Stimulated activated CD4-positive, alpha-beta T cell treated with anti-CD3 and anti-CD28 coated beads, Interleukin-1b, Interleukin-23, amount 100 ng/mL, for 48 hours (primary cell): ENCODE measurements at regions not wholly inside any gene's neighbourhood (a gene's known extent, or its start where the extent isn't known, plus 50 kb on each side); places are given as distances from the start of the nearest gene placed in this dataset.

Experiments
- DNase-seq: peaks from one replicate; pipeline ENCODE4 v3.0.0-alpha.2; 2020

- no peak for DNase-seq
Observed at GRCh38 chr10:62453274-62453673, 79.1 kb downstream of the ZNF365 start.

GRCh38 chr10:62454687-62455397 is 80.7 kb downstream of the ZNF365 start:
- no peak for DNase-seq

DNA sequence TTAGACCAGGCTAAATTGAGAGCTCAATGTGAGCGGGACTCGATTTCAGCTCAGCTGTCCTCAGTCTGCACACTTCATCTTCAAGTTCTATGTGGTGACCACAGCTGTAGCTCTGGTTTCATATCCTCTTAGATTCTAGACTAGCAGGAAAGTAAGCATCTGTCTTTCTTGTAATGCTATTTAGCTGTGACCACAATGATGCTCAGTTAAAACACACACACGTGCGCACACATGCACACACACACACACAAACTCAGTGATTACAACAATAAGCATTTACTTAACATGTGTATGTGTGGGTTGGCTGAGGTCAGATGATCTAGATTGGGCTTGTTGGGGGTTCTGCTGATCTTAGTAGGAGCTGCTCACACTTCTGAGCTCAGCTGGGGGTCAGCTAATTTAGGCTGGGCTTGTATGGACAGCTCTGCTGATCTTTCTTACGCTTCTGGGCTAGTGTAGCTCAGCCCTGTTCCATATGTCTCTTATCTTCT is 82.5 kb downstream of the ZNF365 start:
- DNase-seq: no peak

GRCh38 chr10:62457196-62457595 is 83.0 kb downstream of the ZNF365 start:
- no peak for DNase-seq

DNA sequence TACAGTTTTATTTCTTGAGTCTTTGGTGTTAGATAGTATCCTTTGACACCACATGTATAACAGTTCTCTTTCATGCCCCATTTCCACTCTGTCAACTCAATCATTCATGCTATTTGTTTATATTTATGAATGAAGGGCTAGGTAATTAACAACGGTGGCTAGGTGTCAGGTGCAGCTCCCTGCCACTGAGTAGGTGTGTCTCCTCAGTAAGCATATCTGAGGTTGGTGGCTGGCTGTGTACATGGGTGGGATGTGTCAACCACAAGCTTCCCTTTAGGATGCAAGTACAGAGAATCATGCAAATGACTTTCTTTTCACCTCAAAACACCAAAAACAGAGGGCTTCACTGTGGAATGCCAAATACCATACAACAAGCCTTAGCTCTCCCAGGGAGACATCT is 83.4 kb downstream of the ZNF365 start:
- no peak for DNase-seq

DNA sequence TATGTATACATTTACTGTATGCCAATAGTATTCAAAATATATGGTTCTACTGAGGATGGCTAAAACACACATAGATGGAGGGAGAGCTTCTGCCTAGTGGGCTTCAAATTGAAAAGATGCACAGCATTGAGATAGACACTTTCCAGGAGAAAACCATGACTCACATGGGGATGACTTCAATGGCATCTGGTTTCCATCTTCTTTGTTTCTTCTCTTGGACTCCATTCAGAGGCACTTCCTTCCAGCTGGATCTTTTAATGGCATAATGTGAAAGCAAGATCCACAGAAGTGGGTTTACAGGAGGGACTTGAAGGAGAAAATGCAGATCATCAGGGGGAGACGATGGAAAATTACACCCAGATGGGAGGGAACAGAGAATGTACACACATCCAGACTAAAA is 84.9 kb downstream of the ZNF365 start:
- DNase-seq: no peak

DNA sequence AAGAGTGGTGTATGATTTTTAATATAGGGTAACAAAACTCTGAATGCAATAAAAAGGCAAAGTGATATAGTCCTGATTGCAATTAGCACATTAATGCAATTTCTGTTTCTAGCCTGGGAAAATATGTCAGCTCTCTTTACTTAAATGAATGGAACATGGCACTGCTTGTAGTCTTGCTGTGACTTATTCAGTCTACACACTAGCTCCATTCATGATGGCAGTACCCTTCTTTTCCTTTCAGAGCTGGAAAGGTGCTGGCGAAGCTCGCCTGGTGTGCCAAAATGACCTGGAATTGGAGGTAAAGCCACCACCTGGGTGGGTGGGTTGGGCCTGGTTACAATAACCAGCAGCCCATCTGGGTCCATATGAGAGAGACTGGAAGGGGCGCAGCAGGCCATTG is 85.3 kb downstream of the ZNF365 start:
- DNase-seq: no peak

DNA sequence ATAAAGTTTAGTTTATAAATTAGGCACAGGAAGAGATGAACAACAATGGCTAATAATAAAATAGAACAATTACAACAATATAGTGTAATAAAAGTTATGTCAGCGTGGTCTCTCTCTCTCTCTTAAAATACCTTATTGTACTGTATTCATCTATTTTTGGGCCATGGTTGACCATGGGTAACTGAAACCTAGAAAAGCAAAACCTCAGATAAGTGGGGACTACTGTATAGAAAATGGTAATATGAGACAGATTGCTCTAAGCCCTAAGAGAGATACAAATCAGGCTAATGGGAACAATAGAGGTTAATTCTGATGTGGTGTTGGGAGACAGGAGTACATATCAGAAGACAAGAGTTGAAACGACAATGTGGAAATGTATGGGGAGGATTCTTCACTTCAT is 86.2 kb downstream of the ZNF365 start:
- DNase-seq: no peak

DNA sequence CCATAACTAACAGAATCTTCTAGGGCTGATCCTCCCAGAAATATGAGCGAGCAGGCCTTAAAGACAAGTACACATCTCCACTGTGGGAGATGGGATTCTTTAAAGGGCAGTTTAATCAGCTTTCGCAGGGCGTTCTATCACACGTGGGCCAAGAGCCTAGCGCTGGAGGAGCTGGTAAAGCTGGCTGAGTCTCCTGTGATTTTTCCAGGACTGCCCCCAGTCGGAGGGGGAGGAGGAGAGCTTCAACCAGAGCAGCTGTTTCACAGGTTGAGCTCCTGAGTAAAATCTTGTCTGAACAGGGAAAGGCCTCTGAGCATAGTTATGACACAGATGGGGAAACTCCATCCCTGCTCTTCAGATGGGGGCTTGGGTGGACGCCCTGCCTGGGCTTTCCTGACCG is 87.0 kb downstream of the ZNF365 start:
- no peak for DNase-seq

GRCh38 chr10:62462461-62462860 is 88.3 kb downstream of the ZNF365 start:
- no peak for DNase-seq

DNA sequence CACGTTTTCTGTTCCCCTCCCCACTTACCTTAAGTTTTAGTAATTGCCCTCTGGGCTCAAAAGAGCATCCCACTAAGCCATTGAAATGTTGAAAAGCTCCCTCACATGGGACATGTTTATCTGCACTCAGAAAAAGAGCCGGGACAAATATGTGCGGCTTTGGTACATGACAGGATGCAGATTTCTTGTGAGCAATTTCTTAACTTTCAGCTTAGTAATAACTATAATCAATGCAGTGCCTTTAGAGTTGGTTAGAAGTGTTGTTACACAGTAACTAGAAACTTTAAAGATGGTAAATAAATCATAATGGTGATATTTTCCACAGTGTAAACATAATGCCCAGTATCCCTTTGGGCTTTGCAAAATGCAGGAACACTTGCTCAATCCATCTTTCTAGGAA is 89.2 kb downstream of the ZNF365 start:
- no peak for DNase-seq

DNA sequence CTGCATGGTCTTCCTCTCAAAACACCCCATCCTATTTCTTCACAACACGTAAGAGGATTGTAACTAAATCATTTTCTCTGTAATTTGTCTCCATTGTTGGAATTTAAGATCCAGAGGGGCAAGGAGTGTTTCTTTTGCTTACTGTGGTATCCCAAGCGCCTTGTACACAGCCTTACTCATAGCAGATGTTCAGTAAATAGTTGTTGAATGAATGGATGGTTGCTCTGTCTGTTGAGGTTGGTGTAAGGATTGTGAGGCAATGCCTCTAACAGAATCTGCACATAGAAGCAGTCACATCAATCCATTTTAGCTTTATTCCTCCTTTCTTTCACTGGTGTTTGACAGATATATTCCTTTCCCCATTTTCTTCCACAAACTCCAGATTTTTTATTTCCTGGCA is 90.1 kb downstream of the ZNF365 start:
- DNase-seq: no peak

DNA sequence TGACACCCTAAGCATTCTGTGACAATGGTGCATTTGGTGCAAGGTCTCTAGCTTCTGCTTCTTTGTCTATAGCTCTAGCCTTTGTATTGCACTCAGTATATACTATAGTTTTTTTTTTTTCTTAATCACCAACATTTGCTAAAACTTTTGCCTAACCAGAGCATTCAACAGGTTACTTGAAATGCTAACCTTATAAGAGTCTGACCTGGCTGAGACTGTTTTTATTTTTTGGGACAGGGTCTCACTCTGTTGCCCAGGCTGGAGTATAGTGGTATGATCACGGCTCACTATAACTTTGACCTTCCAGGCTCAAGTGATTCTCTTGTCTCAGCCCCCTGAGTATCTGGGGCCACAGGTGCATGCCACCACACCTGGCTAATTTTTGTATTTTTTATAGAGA is 92.4 kb downstream of the ZNF365 start:
- no peak for DNase-seq

DNA sequence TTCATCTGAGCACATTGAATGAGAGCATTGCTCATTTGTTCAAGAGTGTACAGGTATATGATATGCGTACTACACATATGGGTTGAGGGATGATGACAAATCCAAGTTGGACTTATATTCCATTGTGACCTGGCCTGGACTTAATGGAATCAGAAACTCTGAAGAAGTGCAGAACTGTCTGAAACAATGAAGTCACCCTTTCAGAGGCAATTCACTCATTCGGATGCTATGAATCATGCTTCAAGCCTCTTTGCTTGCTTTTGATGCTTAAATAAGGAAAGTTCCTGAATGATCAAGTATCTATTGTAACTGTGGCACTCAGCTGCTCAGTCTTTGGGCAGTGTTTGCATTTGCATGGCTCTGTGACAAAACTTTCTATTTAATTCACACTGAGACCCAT is 93.4 kb downstream of the ZNF365 start:
- no peak for DNase-seq

DNA sequence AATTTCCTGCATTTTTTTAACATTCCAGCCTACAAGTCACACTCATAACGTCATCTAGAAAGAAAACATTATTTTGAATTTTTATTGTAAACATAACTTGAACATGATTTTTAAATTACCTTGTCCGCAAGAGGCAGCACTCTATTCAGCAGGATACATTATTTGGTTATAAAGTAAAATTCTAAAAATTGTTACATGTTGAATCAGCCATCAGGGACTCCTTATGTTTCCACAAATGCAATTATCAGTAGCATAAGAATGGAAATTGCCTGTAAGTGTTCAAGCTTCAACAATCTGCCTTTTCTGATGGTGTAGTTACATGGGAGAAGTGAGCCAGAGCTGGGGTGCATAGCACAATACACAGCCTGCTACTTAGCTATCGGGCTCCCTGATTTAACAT is 97.5 kb downstream of the ZNF365 start:
- DNase-seq: no peak

DNA sequence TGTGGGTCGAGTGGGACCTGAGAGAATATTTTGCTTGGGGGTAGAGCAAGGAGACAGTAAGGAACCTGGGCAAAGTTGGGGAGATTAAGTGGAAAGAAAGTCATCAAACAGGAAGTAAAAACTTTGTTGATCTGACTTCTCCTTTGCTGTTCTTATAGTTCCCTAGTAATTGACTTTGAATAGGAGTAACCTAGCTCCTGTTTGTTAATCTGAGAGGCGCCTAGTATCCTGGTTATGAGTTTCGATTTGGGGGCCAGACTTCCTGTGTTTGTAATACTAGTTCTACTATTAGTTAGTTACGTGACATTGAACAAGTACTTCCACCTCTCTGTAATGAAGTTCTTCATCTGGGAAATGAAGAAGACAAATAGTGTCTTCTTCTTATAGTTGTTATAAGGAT is 99.1 kb downstream of the ZNF365 start:
- DNase-seq: no peak

DNA sequence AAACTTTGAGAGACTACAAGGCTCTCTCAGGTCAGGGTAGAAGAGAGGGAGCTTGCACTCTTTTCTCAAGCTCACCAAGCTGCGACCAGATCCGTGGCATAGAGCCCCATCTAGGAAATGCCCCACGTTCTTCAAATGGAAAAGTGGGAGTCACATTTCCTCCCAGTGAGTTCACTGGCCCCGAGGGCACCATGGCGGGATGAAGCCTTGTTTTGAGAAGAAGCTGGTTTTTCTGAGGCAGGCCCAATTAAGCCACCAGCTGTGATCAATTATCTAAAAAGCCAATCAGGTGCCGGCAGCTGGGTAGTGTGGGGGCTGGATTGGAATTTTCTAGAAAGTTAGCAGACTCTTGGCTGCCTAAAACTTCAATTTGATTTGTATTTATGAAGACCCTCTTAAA is 101.4 kb downstream of the ZNF365 start:
- no peak for DNase-seq

DNA sequence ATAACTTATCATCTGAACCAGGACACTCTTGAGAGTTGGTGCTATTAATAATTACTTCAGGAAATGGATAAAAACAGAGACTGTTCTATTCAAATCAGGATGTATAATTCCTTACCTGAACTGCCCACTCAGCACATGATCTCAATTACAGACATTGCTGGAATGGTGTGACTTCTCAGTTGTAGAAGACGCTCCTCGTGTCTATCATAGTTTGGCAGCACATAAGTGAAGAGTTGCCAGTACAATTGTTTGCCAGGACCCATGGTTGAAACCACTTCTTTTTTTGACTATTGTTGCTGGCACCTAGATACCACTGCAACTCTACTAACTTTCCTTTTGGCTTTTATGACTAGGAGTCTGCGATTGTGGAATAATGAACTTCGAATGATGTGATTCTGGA is 105.4 kb downstream of the ZNF365 start:
- no peak for DNase-seq

DNA sequence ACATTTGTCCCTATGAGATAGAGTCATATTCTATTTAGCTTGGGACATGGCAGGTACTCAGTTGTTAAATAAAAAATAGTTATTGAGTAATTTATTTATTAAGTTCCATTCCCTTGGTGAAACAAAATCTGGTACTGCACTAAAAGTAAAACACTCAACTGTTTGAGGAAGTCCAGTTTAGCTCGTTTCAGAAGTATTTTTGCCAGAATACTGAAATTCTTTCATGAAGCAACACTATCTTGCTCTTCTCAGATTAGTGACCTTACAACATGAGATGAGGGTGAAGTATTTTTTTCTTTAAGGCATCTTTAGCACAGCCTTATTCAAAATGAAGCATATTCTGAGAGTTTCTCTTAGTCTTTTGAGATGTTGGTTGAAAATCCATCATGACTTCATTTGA is 106.0 kb downstream of the ZNF365 start:
- DNase-seq: no peak

- DNase-seq: no peak
Observed at GRCh38 chr10:62482581-62482980, 108.4 kb downstream of the ZNF365 start.

- no peak for DNase-seq
Observed at GRCh38 chr10:62491597-62491996, 117.4 kb downstream of the ZNF365 start.

GRCh38 chr10:62492012-62492869 is 118.1 kb downstream of the ZNF365 start:
- no peak for DNase-seq

- no peak for DNase-seq
Observed at GRCh38 chr10:62492870-62493180, 118.7 kb downstream of the ZNF365 start.

GRCh38 chr10:62496925-62497324 is 122.8 kb downstream of the ZNF365 start:
- no peak for DNase-seq

DNA sequence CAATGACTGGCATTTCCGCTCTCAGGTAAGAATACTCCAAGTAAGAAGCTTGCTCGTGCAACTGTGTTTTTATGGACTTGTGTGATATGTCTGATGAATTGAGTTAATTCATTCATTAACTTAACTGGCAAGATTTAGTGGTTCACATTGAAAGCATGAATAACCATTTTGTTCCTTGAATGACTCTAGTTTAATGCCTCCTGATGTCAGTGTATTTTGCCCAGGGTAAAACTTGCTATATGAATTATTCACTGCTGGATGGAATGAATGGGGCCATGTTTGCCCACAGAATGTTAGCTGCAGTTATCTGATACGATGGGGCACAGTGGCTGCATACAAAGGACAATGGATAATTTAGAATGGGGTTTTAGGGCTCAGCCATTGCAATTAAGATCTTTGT is 124.1 kb downstream of the ZNF365 start:
- DNase-seq: no peak
